Hepatic stellate cell (primary cell): ENCODE measurements at regions not wholly inside any gene's neighbourhood (a gene's known extent, or its start where the extent isn't known, plus 50 kb on each side); places are given as distances from the start of the nearest gene placed in this dataset.
A peak's percentile ranks its signal among the peaks of the same experiment; 100 is the strongest.
"Not testable (repeated sequence)": the region's sequence is repeated elsewhere in the genome, so short reads cannot be mapped to it uniquely, and the experiment has no call there.

Experiments used
- DNase-seq: peaks from one replicate; pipeline ENCODE4 v3.0.0; 2011; ENCODE audit warnings: low spot score

GRCh38 chrX:141520750-141521149 lies 63.8 kb downstream of the SPANXA1 start:
- DNase-seq = not testable (repeated sequence)

- not testable (repeated sequence) for DNase-seq
Observed at GRCh38 chrX:141475788-141476187, 108.8 kb downstream of the SPANXA1 start.

GRCh38 chrX:141469469-141469868 lies 115.1 kb downstream of the SPANXA1 start:
- no peak for DNase-seq

- DNase-seq = peak; percentile 4
Observed at GRCh38 chrX:141468940-141469339, 115.6 kb downstream of the SPANXA1 start.

- no peak for DNase-seq
Observed at GRCh38 chrX:141467442-141467841, 117.1 kb downstream of the SPANXA1 start.

GRCh38 chrX:141455103-141455502 lies 129.4 kb downstream of the SPANXA1 start:
- no peak for DNase-seq

- no peak for DNase-seq
Observed at GRCh38 chrX:141443922-141444321, 140.6 kb downstream of the SPANXA1 start.

GRCh38 chrX:141439651-141440050 lies 144.9 kb downstream of the SPANXA1 start:
- DNase-seq = no peak

- no peak for DNase-seq
Observed at GRCh38 chrX:141415889-141416288, 168.6 kb downstream of the SPANXA1 start.

- peak; percentile 4 for DNase-seq
Observed at GRCh38 chrX:141405853-141406492, 163.7 kb upstream of the SPANXC start.

- DNase-seq = no peak
Observed at GRCh38 chrX:141405486-141405852, 163.2 kb upstream of the SPANXC start.

GRCh38 chrX:141402897-141403610 lies 160.7 kb upstream of the SPANXC start:
- DNase-seq = no peak

- no peak for DNase-seq
Observed at GRCh38 chrX:141396536-141396935, 154.2 kb upstream of the SPANXC start.

GRCh38 chrX:141375011-141375760 lies 132.9 kb upstream of the SPANXC start:
- no peak for DNase-seq

GRCh38 chrX:141341743-141342142 lies 99.4 kb upstream of the SPANXC start:
- no peak for DNase-seq

GRCh38 chrX:141341341-141341740 lies 99.0 kb upstream of the SPANXC start:
- DNase-seq = peak; percentile 17

GRCh38 chrX:141320801-141321200 lies 78.5 kb upstream of the SPANXC start:
- DNase-seq = no peak

GRCh38 chrX:141314441-141314840 lies 72.1 kb upstream of the SPANXC start:
- DNase-seq = no peak

- DNase-seq = no peak
Observed at GRCh38 chrX:141301017-141301416, 58.7 kb upstream of the SPANXC start.
